BLaER1 (cell line): ENCODE measurements at regions not wholly inside any gene's neighbourhood (a gene's known extent, or its start where the extent isn't known, plus 50 kb on each side); places are given as distances from the start of the nearest gene placed in this dataset.

ENCODE experiments used
- H3K27ac ChIP-seq: shearing (Covaris generic); formaldehyde crosslinking; 2 replicates; pipeline ENCODE4 v1.8.1; 2022
- H3K27me3 ChIP-seq: shearing (Covaris generic); formaldehyde crosslinking; 2 replicates; pipeline ENCODE4 v1.8.1; 2022
- H3K36me3 ChIP-seq: shearing (Covaris generic); formaldehyde crosslinking; 2 replicates; pipeline ENCODE4 v1.8.1; 2022
- H3K4me1 ChIP-seq: shearing (Covaris generic); formaldehyde crosslinking; 2 replicates; pipeline ENCODE4 v1.8.1; 2022
- H3K4me2 ChIP-seq: shearing (Covaris generic); formaldehyde crosslinking; 2 replicates; pipeline ENCODE4 v1.8.1; 2022
- H3K4me3 ChIP-seq: shearing (Covaris generic); formaldehyde crosslinking; 2 replicates; pipeline ENCODE4 v1.8.1; 2022
- H3K9ac ChIP-seq: shearing (Covaris generic); formaldehyde crosslinking; 2 replicates; pipeline ENCODE4 v1.8.1; 2022
- H3K9me3 ChIP-seq: shearing (Covaris generic); formaldehyde crosslinking; 2 replicates; pipeline ENCODE4 v1.8.1; 2022
- H4K20me1 ChIP-seq: shearing (Covaris generic); formaldehyde crosslinking; 2 replicates; pipeline ENCODE4 v1.8.1; 2022
- Cebpa-rat ChIP-seq: shearing (Covaris generic); IDR thresholded peaks from 2 replicates; pipeline ENCODE4 v1.8.1; 2022

- H3K4me2 ChIP-seq = no peak overlapping the region
- H3K9ac ChIP-seq = no peak overlapping the region
- H3K4me1 ChIP-seq = no peaks in the 10 kb centered on the region
- no peaks in the 10 kb centered on the region for H3K9me3 ChIP-seq
- no peaks in the 10 kb centered on the region for H4K20me1 ChIP-seq
- no peak for TF ChIP-seq Cebpa-rat
- no peaks in the 10 kb centered on the region for H3K36me3 ChIP-seq
- H3K27me3 ChIP-seq = no peaks in the 10 kb centered on the region
- H3K27ac ChIP-seq = no peak overlapping the region
- no peak overlapping the region for H3K4me3 ChIP-seq
These were observed 440.8 kb downstream of the ZNF385D start for GRCh38 chr3:21310161-21310560.

- Histone ChIP-seq H3K27me3 (no peaks in the 10 kb centered on the region), H4K20me1 (no peaks in the 10 kb centered on the region), H3K4me1 (no peaks in the 10 kb centered on the region), H3K27ac (no peak overlapping the region), H3K9me3 (peaks cover 22% of the 10 kb centered on the region; the same call in 1 of the 2 replicates), H3K4me3 (no peak overlapping the region), H3K4me2 (no peak overlapping the region), H3K9ac (no peak overlapping the region), H3K36me3 (no peaks in the 10 kb centered on the region)
- TF ChIP-seq Cebpa-rat = no peak
These were observed 453.7 kb downstream of the ZNF385D start for GRCh38 chr3:21297304-21297703.

GRCh38 chr3:21294768-21295167 is 456.2 kb downstream of the ZNF385D start:
- Histone ChIP-seq H4K20me1 (no peaks in the 10 kb centered on the region), H3K4me1 (no peaks in the 10 kb centered on the region), H3K27me3 (no peaks in the 10 kb centered on the region), H3K4me2 (no peak overlapping the region), H3K9me3 (peaks cover 22% of the 10 kb centered on the region; the same call in 1 of the 2 replicates), H3K27ac (no peak overlapping the region), H3K36me3 (no peaks in the 10 kb centered on the region), H3K4me3 (no peak overlapping the region), H3K9ac (no peak overlapping the region)
- TF ChIP-seq Cebpa-rat = no peak

- no peak overlapping the region for H3K27ac ChIP-seq
- H3K9me3 ChIP-seq = peaks cover 10% of the 10 kb centered on the region; the same call in 1 of the 2 replicates
- no peaks in the 10 kb centered on the region for H4K20me1 ChIP-seq
- no peaks in the 10 kb centered on the region for H3K27me3 ChIP-seq
- H3K9ac ChIP-seq = no peak overlapping the region
- H3K4me3 ChIP-seq = no peak overlapping the region
- no peaks in the 10 kb centered on the region for H3K36me3 ChIP-seq
- no peaks in the 10 kb centered on the region for H3K4me1 ChIP-seq
- H3K4me2 ChIP-seq = no peak overlapping the region
- TF ChIP-seq Cebpa-rat = no peak
These were observed 458.0 kb downstream of the ZNF385D start for GRCh38 chr3:21292971-21293370.

- Histone ChIP-seq H3K9ac (no peak overlapping the region), H4K20me1 (no peaks in the 10 kb centered on the region), H3K27me3 (no peaks in the 10 kb centered on the region), H3K4me3 (no peak overlapping the region), H3K36me3 (no peaks in the 10 kb centered on the region), H3K9me3 (no peaks in the 10 kb centered on the region), H3K27ac (no peak overlapping the region), H3K4me1 (no peaks in the 10 kb centered on the region), H3K4me2 (no peak overlapping the region)
- no peak for TF ChIP-seq Cebpa-rat
These were observed 460.5 kb downstream of the ZNF385D start for GRCh38 chr3:21290557-21290956.

- Histone ChIP-seq H3K4me3 (no peak overlapping the region), H4K20me1 (no peaks in the 10 kb centered on the region), H3K4me2 (no peak overlapping the region), H3K27ac (no peak overlapping the region), H3K27me3 (no peaks in the 10 kb centered on the region), H3K36me3 (no peaks in the 10 kb centered on the region), H3K9ac (no peak overlapping the region), H3K9me3 (peaks cover 13% of the 10 kb centered on the region), H3K4me1 (no peaks in the 10 kb centered on the region)
- TF ChIP-seq Cebpa-rat = no peak
These were observed 476.9 kb downstream of the ZNF385D start for GRCh38 chr3:21274079-21274571.

GRCh38 chr3:21273259-21274025 is 477.6 kb downstream of the ZNF385D start:
- Histone ChIP-seq H3K9ac (no peak overlapping the region), H3K27me3 (no peaks in the 10 kb centered on the region), H3K4me1 (no peaks in the 10 kb centered on the region), H3K4me3 (no peak overlapping the region), H3K27ac (no peak overlapping the region), H4K20me1 (no peaks in the 10 kb centered on the region), H3K36me3 (no peaks in the 10 kb centered on the region), H3K9me3 (peaks cover 13% of the 10 kb centered on the region), H3K4me2 (no peak overlapping the region)
- TF ChIP-seq Cebpa-rat = no peak

- H4K20me1 ChIP-seq = no peaks in the 10 kb centered on the region
These were observed 479.4 kb downstream of the ZNF385D start for GRCh38 chr3:21271606-21272016.

GRCh38 chr3:21269882-21270281 is 481.1 kb downstream of the ZNF385D start:
- Histone ChIP-seq H3K27me3 (no peaks in the 10 kb centered on the region), H3K36me3 (no peaks in the 10 kb centered on the region), H3K27ac (no peak overlapping the region), H3K9ac (no peak overlapping the region), H3K4me2 (no peak overlapping the region), H4K20me1 (no peaks in the 10 kb centered on the region), H3K4me1 (no peaks in the 10 kb centered on the region), H3K4me3 (no peak overlapping the region), H3K9me3 (peaks cover 13% of the 10 kb centered on the region)
- no peak for TF ChIP-seq Cebpa-rat

More at GRCh38 chr3:21271606-21272016, 479.4 kb downstream of the ZNF385D start:
- Histone ChIP-seq H3K27ac (no peak overlapping the region), H3K4me1 (no peaks in the 10 kb centered on the region), H3K9ac (no peak overlapping the region), H3K9me3 (peaks cover 13% of the 10 kb centered on the region), H3K4me3 (no peak overlapping the region), H3K36me3 (no peaks in the 10 kb centered on the region), H3K4me2 (no peak overlapping the region), H3K27me3 (no peaks in the 10 kb centered on the region)
- TF ChIP-seq Cebpa-rat = no peak

GRCh38 chr3:21260507-21260906 is 490.5 kb downstream of the ZNF385D start:
- Histone ChIP-seq H3K4me3 (no peak overlapping the region), H3K27me3 (no peaks in the 10 kb centered on the region), H3K9ac (no peak overlapping the region), H3K27ac (no peak overlapping the region), H4K20me1 (no peaks in the 10 kb centered on the region), H3K4me2 (no peak overlapping the region), H3K36me3 (no peaks in the 10 kb centered on the region), H3K9me3 (peaks cover 1% of the 10 kb centered on the region; the same call in 1 of the 2 replicates), H3K4me1 (no peaks in the 10 kb centered on the region)
- no peak for TF ChIP-seq Cebpa-rat
